ENCODE measurements at regions not wholly inside any gene's neighbourhood (a gene's known extent, or its start where the extent isn't known, plus 50 kb on each side); places are given as distances from the start of the nearest gene placed in this dataset.

- TF ChIP-seq, protein P1, sequence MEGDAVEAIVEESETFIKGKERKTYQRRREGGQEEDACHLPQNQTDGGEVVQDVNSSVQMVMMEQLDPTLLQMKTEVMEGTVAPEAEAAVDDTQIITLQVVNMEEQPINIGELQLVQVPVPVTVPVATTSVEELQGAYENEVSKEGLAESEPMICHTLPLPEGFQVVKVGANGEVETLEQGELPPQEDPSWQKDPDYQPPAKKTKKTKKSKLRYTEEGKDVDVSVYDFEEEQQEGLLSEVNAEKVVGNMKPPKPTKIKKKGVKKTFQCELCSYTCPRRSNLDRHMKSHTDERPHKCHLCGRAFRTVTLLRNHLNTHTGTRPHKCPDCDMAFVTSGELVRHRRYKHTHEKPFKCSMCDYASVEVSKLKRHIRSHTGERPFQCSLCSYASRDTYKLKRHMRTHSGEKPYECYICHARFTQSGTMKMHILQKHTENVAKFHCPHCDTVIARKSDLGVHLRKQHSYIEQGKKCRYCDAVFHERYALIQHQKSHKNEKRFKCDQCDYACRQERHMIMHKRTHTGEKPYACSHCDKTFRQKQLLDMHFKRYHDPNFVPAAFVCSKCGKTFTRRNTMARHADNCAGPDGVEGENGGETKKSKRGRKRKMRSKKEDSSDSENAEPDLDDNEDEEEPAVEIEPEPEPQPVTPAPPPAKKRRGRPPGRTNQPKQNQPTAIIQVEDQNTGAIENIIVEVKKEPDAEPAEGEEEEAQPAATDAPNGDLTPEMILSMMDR (conservative IDR thresholded peaks at IDR 0.05) = no peak
- no peak for TF ChIP-seq EZH2 (IDR thresholded peaks at IDR 0.05; ENCODE audit: low read depth)
Measured at GRCh38 chr13:106686163-106686562, 118.2 kb upstream of the ARGLU1 start.
